Epithelial cell of esophagus (primary cell): ENCODE measurements at regions not wholly inside any gene's neighbourhood (a gene's known extent, or its start where the extent isn't known, plus 50 kb on each side); places are given as distances from the start of the nearest gene placed in this dataset.
"Not testable (repeated sequence)": the region's sequence is repeated elsewhere in the genome, so short reads cannot be mapped to it uniquely, and the experiment has no call there.

Experiments
- DNase-seq: peaks from one replicate; pipeline ENCODE4 v3.0.0; 2010; ENCODE audit warnings: low read depth
- H3K4me3 ChIP-seq: 2 replicates; pipeline ENCODE4 v1.5.1; 2011; ENCODE audit warnings: mild to moderate bottlenecking, low read length, control low read depth
- TF ChIP-seq, protein P1 (sequence below): IDR thresholded peaks from 2 replicates; pipeline ENCODE4 v1.5.1; 2011; ENCODE audit warnings: low read depth, mild to moderate bottlenecking, low read length, control low read depth, inconsistent platforms; ENCODE audit not compliant: insufficient read depth; ENCODE audit errors: missing control alignments

GRCh38 chr15:36050899-36051298 is 504.9 kb upstream of the DPH6 start:
- no peak for DNase-seq
- no peak overlapping the region for H3K4me3 ChIP-seq
- TF ChIP-seq, protein P1, sequence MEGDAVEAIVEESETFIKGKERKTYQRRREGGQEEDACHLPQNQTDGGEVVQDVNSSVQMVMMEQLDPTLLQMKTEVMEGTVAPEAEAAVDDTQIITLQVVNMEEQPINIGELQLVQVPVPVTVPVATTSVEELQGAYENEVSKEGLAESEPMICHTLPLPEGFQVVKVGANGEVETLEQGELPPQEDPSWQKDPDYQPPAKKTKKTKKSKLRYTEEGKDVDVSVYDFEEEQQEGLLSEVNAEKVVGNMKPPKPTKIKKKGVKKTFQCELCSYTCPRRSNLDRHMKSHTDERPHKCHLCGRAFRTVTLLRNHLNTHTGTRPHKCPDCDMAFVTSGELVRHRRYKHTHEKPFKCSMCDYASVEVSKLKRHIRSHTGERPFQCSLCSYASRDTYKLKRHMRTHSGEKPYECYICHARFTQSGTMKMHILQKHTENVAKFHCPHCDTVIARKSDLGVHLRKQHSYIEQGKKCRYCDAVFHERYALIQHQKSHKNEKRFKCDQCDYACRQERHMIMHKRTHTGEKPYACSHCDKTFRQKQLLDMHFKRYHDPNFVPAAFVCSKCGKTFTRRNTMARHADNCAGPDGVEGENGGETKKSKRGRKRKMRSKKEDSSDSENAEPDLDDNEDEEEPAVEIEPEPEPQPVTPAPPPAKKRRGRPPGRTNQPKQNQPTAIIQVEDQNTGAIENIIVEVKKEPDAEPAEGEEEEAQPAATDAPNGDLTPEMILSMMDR = no peak

GRCh38 chr15:36052641-36053040 is 506.7 kb upstream of the DPH6 start:
- TF ChIP-seq, protein P1 = peak; percentile 40
- not testable (repeated sequence) for H3K4me3 ChIP-seq
- DNase-seq = peak; percentile 30

GRCh38 chr15:36053746-36054145 is 507.8 kb upstream of the DPH6 start:
- TF ChIP-seq, protein P1 = no peak
- peak; percentile 5 for DNase-seq
- H3K4me3 ChIP-seq = no peak overlapping the region

- TF ChIP-seq, protein P1 = no peak
- no peak for DNase-seq
- no peak overlapping the region for H3K4me3 ChIP-seq
Observed at GRCh38 chr15:36059596-36059995, 513.6 kb upstream of the DPH6 start.

DNA sequence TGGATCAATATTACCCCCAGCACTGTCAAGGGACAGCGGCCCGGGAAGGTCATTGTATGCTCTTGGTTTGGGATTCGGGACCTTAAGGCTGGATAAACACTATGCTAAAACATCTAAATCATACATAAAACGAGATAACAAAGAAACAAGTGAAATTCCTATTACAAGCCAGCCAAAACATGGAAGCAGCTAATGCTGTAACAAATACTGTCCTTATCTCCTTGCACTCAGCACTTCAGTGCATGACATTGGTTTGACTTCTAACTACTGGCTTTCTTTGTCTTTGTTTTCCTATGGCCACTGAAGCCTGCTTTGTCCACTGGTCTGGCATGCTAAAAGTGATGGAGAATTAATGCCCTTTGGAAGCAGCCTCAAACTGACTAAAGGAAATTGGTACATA is 516.4 kb upstream of the DPH6 start:
- TF ChIP-seq, protein P1 = no peak
- DNase-seq = no peak

GRCh38 chr15:36066757-36067156 is 512.7 kb upstream of the CDIN1 start:
- no peak overlapping the region for H3K4me3 ChIP-seq
- TF ChIP-seq, protein P1 = no peak
- peak; percentile 54 for DNase-seq

More for the DNA sequence above, 516.4 kb upstream of the DPH6 start:
- no peak overlapping the region for H3K4me3 ChIP-seq

GRCh38 chr15:36067483-36068274 is 511.7 kb upstream of the CDIN1 start:
- H3K4me3 ChIP-seq = no peak overlapping the region
- TF ChIP-seq, protein P1 = no peak

More at GRCh38 chr15:36067483-36068274, 511.7 kb upstream of the CDIN1 start:
- no peak for DNase-seq
